ENCODE measurements at regions not wholly inside any gene's neighbourhood (a gene's known extent, or its start where the extent isn't known, plus 50 kb on each side); places are given as distances from the start of the nearest gene placed in this dataset.

- no peak for DNase-seq (ENCODE audit: extremely low spot score)
These were observed 233.3 kb downstream of the OPA1 start for GRCh38 chr3:193826159-193826795.

GRCh38 chr3:193827040-193827669 lies 234.1 kb downstream of the OPA1 start:
- Histone ChIP-seq H3K27me3 (no peaks in the 10 kb centered on the region), H3K9me3 (no peaks in the 10 kb centered on the region), H3K4me1 (peaks cover 0 to 8% (median 3%) of the 10 kb centered on the region in 4 donors), H3K36me3 (no peaks in the 10 kb centered on the region), H3K4me3 (no peak overlapping the region), H3K27ac (replicated peaks in 1 of 4) (no peak overlapping the region)
- intact Hi-C loops (cut with DNase I): no loop called here
- TF ChIP-seq EP300 (IDR thresholded peaks at IDR 0.05): no peak
- TF ChIP-seq, protein P1, sequence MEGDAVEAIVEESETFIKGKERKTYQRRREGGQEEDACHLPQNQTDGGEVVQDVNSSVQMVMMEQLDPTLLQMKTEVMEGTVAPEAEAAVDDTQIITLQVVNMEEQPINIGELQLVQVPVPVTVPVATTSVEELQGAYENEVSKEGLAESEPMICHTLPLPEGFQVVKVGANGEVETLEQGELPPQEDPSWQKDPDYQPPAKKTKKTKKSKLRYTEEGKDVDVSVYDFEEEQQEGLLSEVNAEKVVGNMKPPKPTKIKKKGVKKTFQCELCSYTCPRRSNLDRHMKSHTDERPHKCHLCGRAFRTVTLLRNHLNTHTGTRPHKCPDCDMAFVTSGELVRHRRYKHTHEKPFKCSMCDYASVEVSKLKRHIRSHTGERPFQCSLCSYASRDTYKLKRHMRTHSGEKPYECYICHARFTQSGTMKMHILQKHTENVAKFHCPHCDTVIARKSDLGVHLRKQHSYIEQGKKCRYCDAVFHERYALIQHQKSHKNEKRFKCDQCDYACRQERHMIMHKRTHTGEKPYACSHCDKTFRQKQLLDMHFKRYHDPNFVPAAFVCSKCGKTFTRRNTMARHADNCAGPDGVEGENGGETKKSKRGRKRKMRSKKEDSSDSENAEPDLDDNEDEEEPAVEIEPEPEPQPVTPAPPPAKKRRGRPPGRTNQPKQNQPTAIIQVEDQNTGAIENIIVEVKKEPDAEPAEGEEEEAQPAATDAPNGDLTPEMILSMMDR (IDR thresholded peaks at IDR 0.05): no peak
- no peak for TF ChIP-seq POLR2A (IDR thresholded peaks at IDR 0.05; ENCODE audit: low read depth)
- TF ChIP-seq POLR2AphosphoS5 (IDR thresholded peaks at IDR 0.05): no peak
- 87% methylated on average over 7 of the region's 7 CpGs for WGBS
- no peak for DNase-seq (ENCODE audit: extremely low spot score)

More at GRCh38 chr3:193826159-193826795, 233.3 kb downstream of the OPA1 start:
- intact Hi-C loops (cut with DNase I): no loop called here
- H3K27me3 ChIP-seq: no peaks in the 10 kb centered on the region
- no peak overlapping the region for H3K4me3 ChIP-seq
- no peak overlapping the region for H3K27ac ChIP-seq (replicated peaks in 1 of 4)
- peaks cover 0 to 8% (median 2%) of the 10 kb centered on the region in 4 donors for H3K4me1 ChIP-seq
- 70% methylated on average over 12 of the region's 12 CpGs for WGBS
- H3K9me3 ChIP-seq: no peaks in the 10 kb centered on the region
- TF ChIP-seq POLR2A (IDR thresholded peaks at IDR 0.05; ENCODE audit: low read depth) (no peak), EP300 (IDR thresholded peaks at IDR 0.05) (no peak), POLR2AphosphoS5 (IDR thresholded peaks at IDR 0.05) (no peak)
- TF ChIP-seq, protein P1 (IDR thresholded peaks at IDR 0.05): no peak
- no peaks in the 10 kb centered on the region for H3K36me3 ChIP-seq

GRCh38 chr3:193827871-193828270 lies 234.9 kb downstream of the OPA1 start:
- TF ChIP-seq, protein P1 (IDR thresholded peaks at IDR 0.05): no peak
- TF ChIP-seq EP300 (IDR thresholded peaks at IDR 0.05) (no peak), POLR2A (IDR thresholded peaks at IDR 0.05; ENCODE audit: low read depth) (no peak), POLR2AphosphoS5 (IDR thresholded peaks at IDR 0.05) (no peak)
- Histone ChIP-seq H3K27ac (replicated peaks in 1 of 4) (no peak overlapping the region), H3K27me3 (no peaks in the 10 kb centered on the region), H3K4me3 (no peak overlapping the region), H3K9me3 (no peaks in the 10 kb centered on the region), H3K36me3 (no peaks in the 10 kb centered on the region), H3K4me1 (peaks cover 0 to 9% (median 4%) of the 10 kb centered on the region in 4 donors)
- intact Hi-C loops (cut with DNase I): no loop called here
- no peak for DNase-seq (ENCODE audit: extremely low spot score)
- 94% methylated on average over 2 of the region's 2 CpGs for WGBS

DNA sequence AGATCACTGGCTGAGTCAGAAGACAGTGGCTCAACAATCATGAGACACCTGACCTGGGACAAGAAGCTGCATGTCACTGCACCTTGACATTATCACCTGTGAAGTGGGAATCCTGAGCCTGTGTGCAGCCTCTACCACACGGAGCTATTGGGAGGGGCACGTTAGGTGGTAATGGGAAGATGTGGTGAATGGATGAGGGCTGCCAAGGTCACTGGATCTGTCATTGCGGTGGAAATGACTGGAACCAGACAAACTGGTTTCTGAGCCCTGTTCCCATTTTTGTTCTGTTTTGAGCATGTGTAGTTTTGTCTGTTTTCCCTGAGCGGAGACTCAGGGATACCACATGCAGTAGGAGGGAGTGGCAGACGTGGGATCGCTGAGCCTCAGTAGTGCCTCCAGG lies 235.5 kb downstream of the OPA1 start:
- no peaks in the 10 kb centered on the region for H3K27me3 ChIP-seq
- intact Hi-C loops (cut with DNase I): no loop called here
- no peak overlapping the region for H3K4me3 ChIP-seq
- no peak for DNase-seq (ENCODE audit: extremely low spot score)
- TF ChIP-seq POLR2A (IDR thresholded peaks at IDR 0.05; ENCODE audit: low read depth): no peak
- TF ChIP-seq POLR2AphosphoS5 (IDR thresholded peaks at IDR 0.05): no peak
- no peak for TF ChIP-seq EP300 (IDR thresholded peaks at IDR 0.05)
- TF ChIP-seq, protein P1 (IDR thresholded peaks at IDR 0.05): no peak
- H3K36me3 ChIP-seq: no peaks in the 10 kb centered on the region
- 88% methylated on average over 6 of the region's 6 CpGs for WGBS
- H3K9me3 ChIP-seq: no peaks in the 10 kb centered on the region
- H3K27ac ChIP-seq (replicated peaks in 1 of 4): no peak overlapping the region
- peaks cover 0 to 13% (median 8%) of the 10 kb centered on the region in 4 donors for H3K4me1 ChIP-seq
